ENCODE measurements at regions not wholly inside any gene's neighbourhood (a gene's known extent, or its start where the extent isn't known, plus 50 kb on each side); places are given as distances from the start of the nearest gene placed in this dataset.
"Not testable (repeated sequence)": the region's sequence is repeated elsewhere in the genome, so short reads cannot be mapped to it uniquely, and the experiment has no call there.

GRCh38 chr1:181259026-181259745 is 170.7 kb downstream of the IER5 start:
- DNase-seq (ENCODE audit: low read depth), result no peak

- DNase-seq (ENCODE audit: low read depth), result no peak
Observed at GRCh38 chr1:181260271-181260670, 171.8 kb downstream of the IER5 start.

GRCh38 chr1:181260994-181261393 is 172.5 kb downstream of the IER5 start:
- DNase-seq (ENCODE audit: low read depth), result no peak

GRCh38 chr1:181262069-181262468 is 173.6 kb downstream of the IER5 start:
- no peak for DNase-seq (ENCODE audit: low read depth)

- DNase-seq (ENCODE audit: low read depth), result no peak
Observed at GRCh38 chr1:181263444-181263843, 174.9 kb downstream of the IER5 start.

GRCh38 chr1:181264821-181265220 is 176.3 kb downstream of the IER5 start:
- no peak for DNase-seq (ENCODE audit: low read depth)

GRCh38 chr1:181284978-181285377 is 196.5 kb downstream of the IER5 start:
- DNase-seq (ENCODE audit: low read depth), result no peak

- no peak for DNase-seq (ENCODE audit: low read depth)
Observed at GRCh38 chr1:181295217-181295616, 188.1 kb upstream of the CACNA1E start.

- no peak for DNase-seq (ENCODE audit: low read depth)
Observed at GRCh38 chr1:181296180-181296579, 187.1 kb upstream of the CACNA1E start.

GRCh38 chr1:181308098-181308497 is 175.2 kb upstream of the CACNA1E start:
- no peak for DNase-seq (ENCODE audit: low read depth)

GRCh38 chr1:181310560-181310959 is 172.8 kb upstream of the CACNA1E start:
- DNase-seq (ENCODE audit: low read depth), result no peak

GRCh38 chr1:181312946-181313345 is 170.4 kb upstream of the CACNA1E start:
- DNase-seq (ENCODE audit: low read depth), result no peak

- no peak for DNase-seq (ENCODE audit: low read depth)
Observed at GRCh38 chr1:181313466-181313865, 169.9 kb upstream of the CACNA1E start.

- DNase-seq (ENCODE audit: low read depth), result no peak
Observed at GRCh38 chr1:181314010-181314409, 169.3 kb upstream of the CACNA1E start.

- DNase-seq (ENCODE audit: low read depth), result no peak
Observed at GRCh38 chr1:181314959-181315358, 168.4 kb upstream of the CACNA1E start.

- no peak for DNase-seq (ENCODE audit: low read depth)
Observed at GRCh38 chr1:181317261-181317930, 165.9 kb upstream of the CACNA1E start.

- no peak for DNase-seq (ENCODE audit: low read depth)
Observed at GRCh38 chr1:181318022-181318857, 165.1 kb upstream of the CACNA1E start.

GRCh38 chr1:181318858-181319235 is 164.5 kb upstream of the CACNA1E start:
- no peak for DNase-seq (ENCODE audit: low read depth)

GRCh38 chr1:181319907-181320306 is 163.4 kb upstream of the CACNA1E start:
- DNase-seq (ENCODE audit: low read depth), result no peak

GRCh38 chr1:181324797-181325616 is 158.3 kb upstream of the CACNA1E start:
- no peak for DNase-seq (ENCODE audit: low read depth)

GRCh38 chr1:181325765-181326164 is 157.6 kb upstream of the CACNA1E start:
- not testable (repeated sequence) for DNase-seq (ENCODE audit: low read depth)

GRCh38 chr1:181326348-181326747 is 157.0 kb upstream of the CACNA1E start:
- DNase-seq (ENCODE audit: low read depth), result no peak

All from fibroblast of the conjunctiva (primary cell).